ENCODE measurements at regions not wholly inside any gene's neighbourhood (a gene's known extent, or its start where the extent isn't known, plus 50 kb on each side); places are given as distances from the start of the nearest gene placed in this dataset.

GRCh38 chr5:96129276-96129675 is 167.6 kb upstream of the ELL2 start:
- DNase-seq, result no peak
- no peak for TF ChIP-seq POLR2AphosphoS5 (IDR thresholded peaks at IDR 0.05)
- TF ChIP-seq, protein P1, sequence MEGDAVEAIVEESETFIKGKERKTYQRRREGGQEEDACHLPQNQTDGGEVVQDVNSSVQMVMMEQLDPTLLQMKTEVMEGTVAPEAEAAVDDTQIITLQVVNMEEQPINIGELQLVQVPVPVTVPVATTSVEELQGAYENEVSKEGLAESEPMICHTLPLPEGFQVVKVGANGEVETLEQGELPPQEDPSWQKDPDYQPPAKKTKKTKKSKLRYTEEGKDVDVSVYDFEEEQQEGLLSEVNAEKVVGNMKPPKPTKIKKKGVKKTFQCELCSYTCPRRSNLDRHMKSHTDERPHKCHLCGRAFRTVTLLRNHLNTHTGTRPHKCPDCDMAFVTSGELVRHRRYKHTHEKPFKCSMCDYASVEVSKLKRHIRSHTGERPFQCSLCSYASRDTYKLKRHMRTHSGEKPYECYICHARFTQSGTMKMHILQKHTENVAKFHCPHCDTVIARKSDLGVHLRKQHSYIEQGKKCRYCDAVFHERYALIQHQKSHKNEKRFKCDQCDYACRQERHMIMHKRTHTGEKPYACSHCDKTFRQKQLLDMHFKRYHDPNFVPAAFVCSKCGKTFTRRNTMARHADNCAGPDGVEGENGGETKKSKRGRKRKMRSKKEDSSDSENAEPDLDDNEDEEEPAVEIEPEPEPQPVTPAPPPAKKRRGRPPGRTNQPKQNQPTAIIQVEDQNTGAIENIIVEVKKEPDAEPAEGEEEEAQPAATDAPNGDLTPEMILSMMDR (IDR thresholded peaks at IDR 0.05), result no peak
- no peak for TF ChIP-seq POLR2A (IDR thresholded peaks at IDR 0.05)
- TF ChIP-seq EP300 (IDR thresholded peaks at IDR 0.05), result no peak
- H3K9me3 ChIP-seq, result no peaks in the 10 kb centered on the region
- intact Hi-C loops (cut with DNase I), result no loop called here
- H3K4me3 ChIP-seq, result no peak overlapping the region
- no peaks in the 10 kb centered on the region for H3K36me3 ChIP-seq
- H3K27me3 ChIP-seq, result no peaks in the 10 kb centered on the region
- no peak overlapping the region for H3K27ac ChIP-seq
- H3K4me1 ChIP-seq, result peaks cover 0 to 18% (median 11%) of the 10 kb centered on the region in 4 donors
- WGBS, 2 donors, result 94 to 95% methylated on average over 1 of the region's 1 CpG

- 85 to 90% methylated on average over 6 of the region's 6 CpGs for WGBS, 2 donors
- TF ChIP-seq, protein P1 (IDR thresholded peaks at IDR 0.05), result no peak
- TF ChIP-seq EP300 (IDR thresholded peaks at IDR 0.05), result no peak
- no peak for TF ChIP-seq POLR2AphosphoS5 (IDR thresholded peaks at IDR 0.05)
- no peak for TF ChIP-seq POLR2A (IDR thresholded peaks at IDR 0.05)
- H3K4me1 ChIP-seq, result peaks cover 0 to 18% (median 11%) of the 10 kb centered on the region in 4 donors
- H3K27me3 ChIP-seq, result no peaks in the 10 kb centered on the region
- no peaks in the 10 kb centered on the region for H3K9me3 ChIP-seq
- no peak overlapping the region for H3K27ac ChIP-seq
- intact Hi-C loops (cut with DNase I), result no loop called here
- DNase-seq, result no peak
- H3K4me3 ChIP-seq, result no peak overlapping the region
- no peaks in the 10 kb centered on the region for H3K36me3 ChIP-seq
Measured at GRCh38 chr5:96128204-96128864, 166.7 kb upstream of the ELL2 start.

- DNase-seq, result no peak
- Histone ChIP-seq H3K4me3 (no peak overlapping the region), H3K27me3 (no peaks in the 10 kb centered on the region), H3K4me1 (peaks cover 0 to 18% (median 11%) of the 10 kb centered on the region in 4 donors), H3K9me3 (no peaks in the 10 kb centered on the region), H3K36me3 (no peaks in the 10 kb centered on the region), H3K27ac (no peak overlapping the region)
- intact Hi-C loops (cut with DNase I), result no loop called here
- 75 to 78% methylated on average over 2 of the region's 2 CpGs for WGBS, 2 donors
- TF ChIP-seq, protein P1 (IDR thresholded peaks at IDR 0.05), result no peak
- TF ChIP-seq POLR2AphosphoS5 (IDR thresholded peaks at IDR 0.05), result no peak
- TF ChIP-seq POLR2A (IDR thresholded peaks at IDR 0.05), result no peak
- TF ChIP-seq EP300 (IDR thresholded peaks at IDR 0.05), result no peak
Measured at GRCh38 chr5:96127538-96127937, 165.9 kb upstream of the ELL2 start.

- no peak overlapping the region for H3K4me3 ChIP-seq
- peak overlapping the region in 1 of 4 donors; percentile 30 for H3K27ac ChIP-seq
- no peak for DNase-seq
- WGBS, 2 donors, result 19 to 56% methylated on average over 5 of the region's 5 CpGs
- TF ChIP-seq, protein P1 (IDR thresholded peaks at IDR 0.05), result no peak
- TF ChIP-seq POLR2AphosphoS5 (IDR thresholded peaks at IDR 0.05) (no peak), POLR2A (IDR thresholded peaks at IDR 0.05) (no peak), EP300 (IDR thresholded peaks at IDR 0.05) (no peak)
- H3K4me1 ChIP-seq, result peaks cover 0 to 18% (median 11%) of the 10 kb centered on the region in 4 donors
- no peaks in the 10 kb centered on the region for H3K36me3 ChIP-seq
- intact Hi-C loops (cut with DNase I), result no loop called here
- H3K27me3 ChIP-seq, result no peaks in the 10 kb centered on the region
- no peaks in the 10 kb centered on the region for H3K9me3 ChIP-seq
Measured at GRCh38 chr5:96125231-96125891, 163.7 kb upstream of the ELL2 start.

Data from sigmoid colon (tissue), 6 donors.